ENCODE measurements at regions not wholly inside any gene's neighbourhood (a gene's known extent, or its start where the extent isn't known, plus 50 kb on each side); places are given as distances from the start of the nearest gene placed in this dataset.
"Not testable (repeated sequence)": the region's sequence is repeated elsewhere in the genome, so short reads cannot be mapped to it uniquely, and the experiment has no call there.

GRCh38 chr5:62900976-62901375 lies 322.4 kb downstream of the LRRC70 start:
- no peak overlapping the region for H3K4me3 Mint-ChIP-seq (ENCODE audit: unreplicated experiment)
- no peaks in the 10 kb centered on the region for H3K4me1 Mint-ChIP-seq (ENCODE audit: unreplicated experiment)
- no peaks in the 10 kb centered on the region for H3K36me3 Mint-ChIP-seq (ENCODE audit: low read depth, unreplicated experiment)
- no peak for DNase-seq (ENCODE audit: low spot score)
- no peak overlapping the region for H3K27ac Mint-ChIP-seq (ENCODE audit: unreplicated experiment)
- TF ChIP-seq, protein P1, sequence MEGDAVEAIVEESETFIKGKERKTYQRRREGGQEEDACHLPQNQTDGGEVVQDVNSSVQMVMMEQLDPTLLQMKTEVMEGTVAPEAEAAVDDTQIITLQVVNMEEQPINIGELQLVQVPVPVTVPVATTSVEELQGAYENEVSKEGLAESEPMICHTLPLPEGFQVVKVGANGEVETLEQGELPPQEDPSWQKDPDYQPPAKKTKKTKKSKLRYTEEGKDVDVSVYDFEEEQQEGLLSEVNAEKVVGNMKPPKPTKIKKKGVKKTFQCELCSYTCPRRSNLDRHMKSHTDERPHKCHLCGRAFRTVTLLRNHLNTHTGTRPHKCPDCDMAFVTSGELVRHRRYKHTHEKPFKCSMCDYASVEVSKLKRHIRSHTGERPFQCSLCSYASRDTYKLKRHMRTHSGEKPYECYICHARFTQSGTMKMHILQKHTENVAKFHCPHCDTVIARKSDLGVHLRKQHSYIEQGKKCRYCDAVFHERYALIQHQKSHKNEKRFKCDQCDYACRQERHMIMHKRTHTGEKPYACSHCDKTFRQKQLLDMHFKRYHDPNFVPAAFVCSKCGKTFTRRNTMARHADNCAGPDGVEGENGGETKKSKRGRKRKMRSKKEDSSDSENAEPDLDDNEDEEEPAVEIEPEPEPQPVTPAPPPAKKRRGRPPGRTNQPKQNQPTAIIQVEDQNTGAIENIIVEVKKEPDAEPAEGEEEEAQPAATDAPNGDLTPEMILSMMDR (IDR thresholded peaks at IDR 0.05; ENCODE audit: unreplicated experiment): no peak
- H3K9me3 Mint-ChIP-seq (ENCODE audit: unreplicated experiment): no peaks in the 10 kb centered on the region
- H3K27me3 Mint-ChIP-seq (ENCODE audit: unreplicated experiment): no peaks in the 10 kb centered on the region

DNA sequence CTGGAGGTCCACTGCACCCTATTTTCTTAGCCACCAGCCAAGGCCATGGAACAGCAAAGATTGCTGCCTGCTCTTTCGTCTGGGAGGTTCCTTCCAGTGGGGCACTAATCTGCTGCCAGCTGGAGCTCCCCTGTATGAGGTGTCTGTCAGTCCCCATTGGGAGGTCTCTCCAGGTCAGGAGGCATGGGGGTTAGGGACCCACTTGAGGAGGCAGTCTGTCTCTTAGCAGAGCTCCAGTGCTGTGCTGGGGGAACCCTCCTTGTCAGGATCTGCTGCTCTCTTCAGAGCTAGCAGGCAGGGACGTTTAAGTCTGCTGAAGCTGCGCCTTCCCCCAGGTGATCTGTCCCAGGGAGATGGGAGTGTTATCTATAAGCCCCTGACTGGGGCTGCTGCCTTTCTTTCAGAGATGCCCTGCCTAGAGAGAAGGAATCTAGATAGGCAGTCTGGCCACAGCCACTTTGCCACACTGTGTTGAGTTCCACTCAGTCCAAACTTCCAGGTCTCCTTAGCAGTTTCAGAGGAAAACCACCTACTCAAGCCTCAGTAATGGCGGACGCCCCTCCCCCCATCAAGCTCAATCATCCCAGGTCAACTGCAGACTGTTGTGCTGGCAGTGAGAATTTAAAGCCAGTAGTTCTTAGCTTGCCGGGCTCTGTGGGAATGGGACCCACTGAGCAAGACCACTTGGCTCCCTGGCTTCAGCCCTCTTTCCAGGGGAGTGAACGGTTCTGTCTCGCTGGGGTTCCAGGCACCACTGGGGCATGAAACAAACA lies 317.7 kb downstream of the LRRC70 start:
- no peak for DNase-seq (ENCODE audit: low spot score)
- Mint-ChIP-seq H3K27ac (ENCODE audit: unreplicated experiment) (no peak overlapping the region), H3K36me3 (ENCODE audit: low read depth, unreplicated experiment) (no peaks in the 10 kb centered on the region), H3K27me3 (ENCODE audit: unreplicated experiment) (no peaks in the 10 kb centered on the region), H3K9me3 (ENCODE audit: unreplicated experiment) (no peaks in the 10 kb centered on the region), H3K4me1 (ENCODE audit: unreplicated experiment) (no peaks in the 10 kb centered on the region), H3K4me3 (ENCODE audit: unreplicated experiment) (no peak overlapping the region)
- TF ChIP-seq, protein P1 (IDR thresholded peaks at IDR 0.05; ENCODE audit: unreplicated experiment): no peak

DNA sequence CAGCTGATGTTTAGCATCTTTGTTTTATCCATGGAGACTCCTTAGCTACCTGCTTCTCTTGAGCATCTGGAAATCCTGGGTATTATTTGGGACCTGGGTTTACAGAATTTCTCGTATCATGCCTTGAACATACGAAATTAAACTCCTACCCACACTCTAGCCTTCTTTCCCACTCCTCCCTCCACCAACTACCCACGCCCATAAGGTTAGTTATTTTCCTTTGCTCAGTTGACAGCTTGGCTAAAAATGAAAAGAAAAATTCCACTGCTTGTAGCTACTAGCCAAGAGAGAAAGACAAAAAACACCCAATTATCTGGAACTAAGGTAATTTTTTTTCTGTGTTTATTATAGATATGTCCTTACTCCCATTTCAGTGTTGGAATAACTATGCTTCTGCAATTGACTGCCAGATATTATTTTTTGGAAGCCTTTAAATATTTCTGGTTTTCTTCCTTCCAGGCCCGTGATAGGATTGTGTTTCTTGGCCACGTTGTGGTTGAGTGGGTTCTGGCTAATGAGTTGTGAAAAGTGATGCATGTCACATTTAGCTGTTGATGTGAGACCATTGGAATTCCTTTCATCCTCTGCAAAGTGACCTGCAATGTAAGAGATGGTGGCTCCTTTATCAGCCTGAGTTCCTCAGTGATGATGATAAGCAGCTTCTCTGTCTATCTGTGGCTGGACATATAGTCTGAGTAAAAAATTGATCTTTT lies 308.1 kb downstream of the LRRC70 start:
- TF ChIP-seq, protein P1 (IDR thresholded peaks at IDR 0.05; ENCODE audit: unreplicated experiment): no peak
- Mint-ChIP-seq H3K4me3 (ENCODE audit: unreplicated experiment) (no peak overlapping the region), H3K27me3 (ENCODE audit: unreplicated experiment) (no peaks in the 10 kb centered on the region), H3K36me3 (ENCODE audit: low read depth, unreplicated experiment) (no peaks in the 10 kb centered on the region), H3K27ac (ENCODE audit: unreplicated experiment) (no peak overlapping the region), H3K4me1 (ENCODE audit: unreplicated experiment) (no peaks in the 10 kb centered on the region), H3K9me3 (ENCODE audit: unreplicated experiment) (no peaks in the 10 kb centered on the region)
- no peak for DNase-seq (ENCODE audit: low spot score)

DNA sequence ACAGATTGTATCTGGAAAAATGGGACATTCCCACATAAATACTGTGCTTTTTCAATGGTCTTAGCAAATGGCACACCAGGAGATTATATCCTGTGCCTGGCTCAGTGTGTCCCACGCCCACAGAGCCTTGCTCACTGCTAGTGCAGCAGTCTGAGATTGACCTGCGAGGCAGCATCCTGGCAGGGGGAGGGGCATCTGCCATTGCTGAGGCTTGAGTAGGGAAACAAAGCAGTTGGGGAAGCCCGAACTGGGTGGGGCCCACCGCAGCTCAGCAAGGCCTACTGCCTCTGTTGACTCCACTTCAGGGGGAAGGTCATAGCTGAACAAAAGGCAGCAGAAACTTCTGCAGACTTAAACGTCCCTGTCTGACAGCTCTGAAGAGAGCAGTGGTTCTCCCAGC lies 258.7 kb downstream of the LRRC70 start:
- H3K27me3 Mint-ChIP-seq (ENCODE audit: unreplicated experiment); H3K4me1 Mint-ChIP-seq (ENCODE audit: unreplicated experiment); H3K27ac Mint-ChIP-seq (ENCODE audit: unreplicated experiment); H3K36me3 Mint-ChIP-seq (ENCODE audit: low read depth, unreplicated experiment); H3K4me3 Mint-ChIP-seq (ENCODE audit: unreplicated experiment); DNase-seq (ENCODE audit: low spot score); H3K9me3 Mint-ChIP-seq (ENCODE audit: unreplicated experiment): not testable (repeated sequence)

- Mint-ChIP-seq H3K27me3 (ENCODE audit: unreplicated experiment) (no peaks in the 10 kb centered on the region), H3K4me3 (ENCODE audit: unreplicated experiment) (no peak overlapping the region), H3K4me1 (ENCODE audit: unreplicated experiment) (no peaks in the 10 kb centered on the region), H3K27ac (ENCODE audit: unreplicated experiment) (no peak overlapping the region), H3K36me3 (ENCODE audit: low read depth, unreplicated experiment) (no peaks in the 10 kb centered on the region), H3K9me3 (ENCODE audit: unreplicated experiment) (peaks cover 5% of the 10 kb centered on the region)
- TF ChIP-seq, protein P1 (IDR thresholded peaks at IDR 0.05; ENCODE audit: unreplicated experiment): no peak
- no peak for DNase-seq (ENCODE audit: low spot score)
Measured at GRCh38 chr5:62829604-62829986, 251.0 kb downstream of the LRRC70 start.
